ENCODE measurements at regions not wholly inside any gene's neighbourhood (a gene's known extent, or its start where the extent isn't known, plus 50 kb on each side); places are given as distances from the start of the nearest gene placed in this dataset.

DNA sequence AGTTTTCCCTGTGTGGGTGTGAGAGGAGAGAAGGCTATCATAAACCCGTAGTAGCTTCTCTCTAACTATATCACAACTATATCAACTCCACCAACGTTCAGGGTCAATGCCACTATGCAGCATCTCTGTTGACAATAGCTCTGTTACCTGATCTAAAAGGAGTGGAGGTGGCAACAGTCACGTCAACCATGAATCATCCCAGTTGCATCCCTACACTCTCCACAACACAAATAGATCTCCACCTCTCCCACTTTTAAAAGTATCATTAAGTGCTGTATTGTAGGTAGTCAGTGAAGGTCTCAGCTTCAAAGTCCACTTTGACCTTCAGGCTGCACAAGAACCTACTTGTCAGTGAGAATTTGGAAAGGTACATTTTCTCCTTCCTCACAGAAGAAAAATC, 600.5 kb upstream of the GRIA3 start:
- TF ChIP-seq, protein P1, sequence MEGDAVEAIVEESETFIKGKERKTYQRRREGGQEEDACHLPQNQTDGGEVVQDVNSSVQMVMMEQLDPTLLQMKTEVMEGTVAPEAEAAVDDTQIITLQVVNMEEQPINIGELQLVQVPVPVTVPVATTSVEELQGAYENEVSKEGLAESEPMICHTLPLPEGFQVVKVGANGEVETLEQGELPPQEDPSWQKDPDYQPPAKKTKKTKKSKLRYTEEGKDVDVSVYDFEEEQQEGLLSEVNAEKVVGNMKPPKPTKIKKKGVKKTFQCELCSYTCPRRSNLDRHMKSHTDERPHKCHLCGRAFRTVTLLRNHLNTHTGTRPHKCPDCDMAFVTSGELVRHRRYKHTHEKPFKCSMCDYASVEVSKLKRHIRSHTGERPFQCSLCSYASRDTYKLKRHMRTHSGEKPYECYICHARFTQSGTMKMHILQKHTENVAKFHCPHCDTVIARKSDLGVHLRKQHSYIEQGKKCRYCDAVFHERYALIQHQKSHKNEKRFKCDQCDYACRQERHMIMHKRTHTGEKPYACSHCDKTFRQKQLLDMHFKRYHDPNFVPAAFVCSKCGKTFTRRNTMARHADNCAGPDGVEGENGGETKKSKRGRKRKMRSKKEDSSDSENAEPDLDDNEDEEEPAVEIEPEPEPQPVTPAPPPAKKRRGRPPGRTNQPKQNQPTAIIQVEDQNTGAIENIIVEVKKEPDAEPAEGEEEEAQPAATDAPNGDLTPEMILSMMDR (IDR thresholded peaks at IDR 0.05 in 8 of 11, conservative IDR thresholded peaks at IDR 0.05 in 3 of 11) = no peak
- TF ChIP-seq POLR2AphosphoS5 (IDR thresholded peaks at IDR 0.05) (no peak), POLR2A (IDR thresholded peaks at IDR 0.05) (no peak)

Data from spleen (tissue), 7 donors.